ENCODE measurements at regions not wholly inside any gene's neighbourhood (a gene's known extent, or its start where the extent isn't known, plus 50 kb on each side); places are given as distances from the start of the nearest gene placed in this dataset.

- TF ChIP-seq CTCF (IDR thresholded peaks at IDR 0.05) (no peak), EP300 (IDR thresholded peaks at IDR 0.05) (no peak), POLR2A (IDR thresholded peaks at IDR 0.05) (no peak)
These were observed 79.5 kb upstream of the PRSS58 start for GRCh38 chr7:142337054-142338001.
